NCI-H774 (cell line): ENCODE measurements at regions not wholly inside any gene's neighbourhood (a gene's known extent, or its start where the extent isn't known, plus 50 kb on each side); places are given as distances from the start of the nearest gene placed in this dataset.

Experiments used
- DNase-seq: peaks from one replicate; lab custom pipeline; 2025; lab: John Stamatoyannopoulos, UW

- DNase-seq, result no peak
These were observed 1155.9 kb upstream of the GJE1 start for GRCh38 chr6:140976806-140977205.

GRCh38 chr6:140970485-140970884, 1162.2 kb upstream of the GJE1 start:
- DNase-seq, result no peak

GRCh38 chr6:140968062-140968461, 1164.7 kb upstream of the GJE1 start:
- DNase-seq, result no peak

GRCh38 chr6:140966676-140967075, 1166.0 kb upstream of the GJE1 start:
- no peak for DNase-seq

- DNase-seq, result no peak
These were observed 1172.2 kb upstream of the GJE1 start for GRCh38 chr6:140960566-140960965.

DNA sequence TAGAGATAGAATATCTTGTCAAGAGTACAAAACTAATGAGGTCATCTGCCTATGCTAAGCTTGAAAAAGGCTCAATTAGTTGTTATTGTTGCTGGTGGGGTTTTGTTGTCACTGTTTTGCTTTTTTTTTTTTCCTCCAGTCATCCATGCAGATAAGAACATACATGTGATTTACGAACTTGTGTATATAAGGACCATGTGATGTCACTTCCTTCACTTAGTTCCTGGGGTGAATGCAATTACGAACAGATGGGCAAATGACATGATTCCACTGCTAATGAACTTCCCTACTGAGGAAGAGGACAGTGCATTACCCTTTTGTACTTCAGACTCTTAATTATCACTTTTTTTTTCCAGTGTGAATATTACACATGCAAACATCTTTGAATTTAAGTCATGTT, 1175.3 kb upstream of the GJE1 start:
- no peak for DNase-seq

- peak; percentile 68 for DNase-seq
These were observed 1176.0 kb upstream of the GJE1 start for GRCh38 chr6:140956571-140957369.

DNA sequence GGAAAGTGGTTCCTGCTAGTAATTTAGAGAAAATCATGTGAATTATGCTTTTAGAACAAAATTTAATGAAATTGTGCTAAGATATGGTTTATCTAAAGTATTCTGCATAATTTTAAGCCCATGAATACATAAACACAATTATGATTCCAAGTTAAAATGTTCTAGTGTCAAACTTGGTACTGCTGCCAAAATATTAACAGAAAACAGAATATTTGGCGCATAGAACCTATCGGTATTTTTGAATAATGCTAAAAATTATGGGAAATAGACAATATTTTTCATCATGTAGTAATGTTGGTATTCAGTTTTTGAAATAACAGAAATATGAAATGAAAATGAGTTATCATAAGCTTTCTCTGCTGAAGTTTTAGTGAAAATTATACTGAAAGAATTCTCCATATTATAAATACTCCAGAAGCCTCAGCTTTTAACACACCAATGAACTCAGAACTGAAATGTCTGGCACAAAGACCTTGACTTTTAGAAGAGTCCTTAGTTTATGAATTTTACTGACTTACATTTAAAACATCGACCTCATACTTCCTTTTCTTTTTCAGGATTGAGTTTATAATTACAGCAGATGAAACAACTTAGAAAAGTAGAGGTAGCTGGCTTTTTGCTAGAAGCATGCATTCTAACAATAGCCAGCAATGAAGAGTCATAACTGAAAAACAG, 1192.3 kb upstream of the GJE1 start:
- DNase-seq, result no peak

GRCh38 chr6:140932909-140933308, 1199.8 kb upstream of the GJE1 start:
- no peak for DNase-seq

GRCh38 chr6:140931581-140931980, 1201.1 kb upstream of the GJE1 start:
- DNase-seq, result no peak

DNA sequence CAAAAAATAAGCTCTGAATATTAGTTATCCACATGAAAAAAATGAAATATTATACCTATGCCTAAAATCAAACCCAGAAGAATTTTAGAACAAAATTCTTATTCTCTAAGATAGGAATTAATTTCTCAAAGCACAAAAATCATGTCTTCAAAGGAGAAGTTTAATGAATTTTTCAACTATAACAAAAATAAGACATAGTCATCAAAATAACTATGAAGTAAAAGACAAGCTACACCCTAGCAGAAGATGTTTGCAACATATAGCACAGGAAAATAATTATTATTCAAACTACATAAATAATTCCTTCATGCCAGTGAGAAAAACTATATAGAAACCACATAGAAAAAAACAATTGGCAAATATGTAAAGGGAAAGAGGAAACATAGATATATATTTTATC, 1203.6 kb upstream of the GJE1 start:
- no peak for DNase-seq

DNA sequence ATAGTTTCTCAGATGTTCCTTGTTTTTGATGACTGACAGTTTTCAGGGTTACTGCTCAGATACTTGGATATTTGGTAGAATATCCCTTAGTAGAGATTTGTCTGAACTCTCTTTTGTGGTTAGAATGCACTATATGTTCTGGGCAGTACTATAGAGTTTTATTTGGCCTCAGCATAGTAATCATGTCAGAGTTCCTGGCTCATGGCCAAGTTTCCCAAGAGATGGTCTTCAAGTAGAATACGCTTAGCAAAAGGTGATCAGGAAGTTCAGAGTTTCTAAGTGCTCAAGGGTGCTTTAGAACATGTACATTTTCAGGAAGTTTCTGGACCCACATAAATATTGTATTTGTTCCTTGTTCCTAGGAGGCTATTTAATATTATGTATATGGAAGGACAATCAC, 1209.7 kb upstream of the GJE1 start:
- DNase-seq, result no peak

DNA sequence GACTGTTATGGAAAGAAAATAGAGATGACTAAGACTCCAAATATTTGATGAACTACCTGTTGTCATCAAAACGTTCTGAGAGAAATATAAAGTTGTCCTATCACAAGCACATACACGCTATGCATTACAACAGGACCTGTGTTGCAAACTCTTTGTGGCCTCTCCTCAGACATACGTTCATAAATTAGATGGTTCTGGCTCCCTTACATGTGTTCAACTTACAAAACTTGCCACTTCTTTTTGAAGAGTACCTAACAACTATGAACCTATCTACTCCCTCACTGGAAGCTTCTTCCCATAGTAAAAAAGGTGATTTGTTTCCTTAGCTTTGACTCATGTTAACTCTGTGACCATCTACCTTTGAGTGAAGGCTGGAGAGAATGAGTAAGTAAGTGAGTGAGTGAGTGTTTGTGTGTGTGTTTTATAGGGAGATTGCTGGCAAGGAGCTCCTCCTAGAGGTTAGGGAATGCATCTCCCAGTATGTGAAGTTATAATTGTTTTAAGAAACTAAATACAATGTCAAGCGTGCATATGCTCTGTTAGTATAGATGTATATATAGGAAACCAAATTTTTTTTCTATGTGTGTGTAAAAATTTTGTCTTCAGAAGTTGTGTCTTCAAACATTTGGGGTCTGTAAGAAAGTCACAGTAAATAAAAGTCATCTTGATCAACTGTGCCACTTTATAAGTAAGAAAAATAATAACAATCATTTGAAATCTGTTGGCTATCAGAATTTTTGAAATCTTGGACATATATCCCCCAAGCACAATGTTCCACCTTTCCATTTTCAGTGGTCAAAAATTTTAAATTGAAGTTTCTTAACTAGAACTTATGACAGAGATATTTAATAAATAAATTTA, 1211.1 kb upstream of the GJE1 start:
- DNase-seq, result peak; percentile 8

GRCh38 chr6:140917911-140918310, 1214.8 kb upstream of the GJE1 start:
- no peak for DNase-seq

- DNase-seq, result no peak
These were observed 1217.2 kb upstream of the GJE1 start for GRCh38 chr6:140915551-140915950.

- DNase-seq, result peak; percentile 40
These were observed 1217.6 kb upstream of the GJE1 start for GRCh38 chr6:140915103-140915502.

GRCh38 chr6:140912686-140913085, 1220.0 kb upstream of the GJE1 start:
- DNase-seq, result no peak

GRCh38 chr6:140909625-140910024, 1223.1 kb upstream of the GJE1 start:
- no peak for DNase-seq

- DNase-seq, result no peak
These were observed 1223.6 kb upstream of the GJE1 start for GRCh38 chr6:140909156-140909555.

GRCh38 chr6:140908505-140908904, 1224.2 kb upstream of the GJE1 start:
- no peak for DNase-seq

- DNase-seq, result no peak
These were observed 1225.5 kb upstream of the GJE1 start for GRCh38 chr6:140907235-140907634.

GRCh38 chr6:140905724-140906123, 1227.0 kb upstream of the GJE1 start:
- no peak for DNase-seq

GRCh38 chr6:140905050-140905449, 1227.7 kb upstream of the GJE1 start:
- no peak for DNase-seq
